ENCODE measurements at regions not wholly inside any gene's neighbourhood (a gene's known extent, or its start where the extent isn't known, plus 50 kb on each side); places are given as distances from the start of the nearest gene placed in this dataset.
"Not testable (repeated sequence)": the region's sequence is repeated elsewhere in the genome, so short reads cannot be mapped to it uniquely, and the experiment has no call there.

GRCh38 chr12:111249757-111250156, 119.1 kb downstream of the PHETA1 start:
- H3K4me1 ChIP-seq (ENCODE audit: control insufficient read depth, insufficient read depth, low read length) = no peaks in the 10 kb centered on the region
- DNase-seq = no peak
- no peak overlapping the region for H3K27ac ChIP-seq (ENCODE audit: low read length)
- H3K36me3 ChIP-seq (ENCODE audit: control insufficient read depth, insufficient read depth, low read length) = no peaks in the 10 kb centered on the region
- no peaks in the 10 kb centered on the region for H3K9me3 ChIP-seq (ENCODE audit: control insufficient read depth, low read depth, low read length)
- WGBS (ENCODE audit: insufficient coverage, low lambda C conversion rate) = no CpG with 5 or more reads among the region's 6 CpGs
- no peak overlapping the region for H3K4me3 ChIP-seq (ENCODE audit: low read length)
- H3K27me3 ChIP-seq (ENCODE audit: control insufficient read depth, insufficient read depth, low read length) = no peaks in the 10 kb centered on the region

- no peak overlapping the region for H3K4me3 ChIP-seq (ENCODE audit: low read length)
- WGBS (ENCODE audit: insufficient coverage, low lambda C conversion rate) = no CpG with 5 or more reads among the region's 10 CpGs
- no peaks in the 10 kb centered on the region for H3K9me3 ChIP-seq (ENCODE audit: control insufficient read depth, low read depth, low read length)
- H3K4me1 ChIP-seq (ENCODE audit: control insufficient read depth, insufficient read depth, low read length) = no peaks in the 10 kb centered on the region
- no peak for DNase-seq
- H3K27ac ChIP-seq (ENCODE audit: low read length) = no peak overlapping the region
- no peaks in the 10 kb centered on the region for H3K36me3 ChIP-seq (ENCODE audit: control insufficient read depth, insufficient read depth, low read length)
- H3K27me3 ChIP-seq (ENCODE audit: control insufficient read depth, insufficient read depth, low read length) = no peaks in the 10 kb centered on the region
These were observed 119.9 kb downstream of the PHETA1 start for GRCh38 chr12:111249018-111249370.

GRCh38 chr12:111248236-111249017, 120.5 kb downstream of the PHETA1 start:
- no peaks in the 10 kb centered on the region for H3K36me3 ChIP-seq (ENCODE audit: control insufficient read depth, insufficient read depth, low read length)
- no peak overlapping the region for H3K4me3 ChIP-seq (ENCODE audit: low read length)
- no peak for DNase-seq
- H3K9me3 ChIP-seq (ENCODE audit: control insufficient read depth, low read depth, low read length) = no peaks in the 10 kb centered on the region
- H3K27ac ChIP-seq (ENCODE audit: low read length) = no peak overlapping the region
- WGBS (ENCODE audit: insufficient coverage, low lambda C conversion rate) = no CpG with 5 or more reads among the region's 13 CpGs
- H3K4me1 ChIP-seq (ENCODE audit: control insufficient read depth, insufficient read depth, low read length) = no peaks in the 10 kb centered on the region
- no peaks in the 10 kb centered on the region for H3K27me3 ChIP-seq (ENCODE audit: control insufficient read depth, insufficient read depth, low read length)

- Histone ChIP-seq H3K9me3 (ENCODE audit: control insufficient read depth, low read depth, low read length) (no peaks in the 10 kb centered on the region), H3K27ac (ENCODE audit: low read length) (no peak overlapping the region), H3K27me3 (ENCODE audit: control insufficient read depth, insufficient read depth, low read length) (no peaks in the 10 kb centered on the region), H3K4me1 (ENCODE audit: control insufficient read depth, insufficient read depth, low read length) (no peaks in the 10 kb centered on the region), H3K36me3 (ENCODE audit: control insufficient read depth, insufficient read depth, low read length) (no peaks in the 10 kb centered on the region), H3K4me3 (ENCODE audit: low read length) (no peak overlapping the region)
- WGBS (ENCODE audit: insufficient coverage, low lambda C conversion rate) = 100% methylated on average over 1 of the region's 17 CpGs
- DNase-seq = no peak
These were observed 121.7 kb downstream of the PHETA1 start for GRCh38 chr12:111247083-111247783.

- 100% methylated on average over 1 of the region's 7 CpGs for WGBS (ENCODE audit: insufficient coverage, low lambda C conversion rate)
These were observed 122.4 kb downstream of the PHETA1 start for GRCh38 chr12:111246477-111247011.

GRCh38 chr12:111245701-111246476, 123.0 kb downstream of the PHETA1 start:
- no peak for DNase-seq
- Histone ChIP-seq H3K9me3 (ENCODE audit: control insufficient read depth, low read depth, low read length) (no peaks in the 10 kb centered on the region), H3K4me3 (ENCODE audit: low read length) (no peak overlapping the region), H3K27ac (ENCODE audit: low read length) (no peak overlapping the region), H3K27me3 (ENCODE audit: control insufficient read depth, insufficient read depth, low read length) (no peaks in the 10 kb centered on the region), H3K36me3 (ENCODE audit: control insufficient read depth, insufficient read depth, low read length) (no peaks in the 10 kb centered on the region), H3K4me1 (ENCODE audit: control insufficient read depth, insufficient read depth, low read length) (no peaks in the 10 kb centered on the region)
- WGBS (ENCODE audit: insufficient coverage, low lambda C conversion rate) = no CpG with 5 or more reads among the region's 12 CpGs

More at GRCh38 chr12:111246477-111247011, 122.4 kb downstream of the PHETA1 start:
- no peak for DNase-seq
- H3K27ac ChIP-seq (ENCODE audit: low read length) = no peak overlapping the region
- no peaks in the 10 kb centered on the region for H3K27me3 ChIP-seq (ENCODE audit: control insufficient read depth, insufficient read depth, low read length)
- no peaks in the 10 kb centered on the region for H3K9me3 ChIP-seq (ENCODE audit: control insufficient read depth, low read depth, low read length)
- H3K4me1 ChIP-seq (ENCODE audit: control insufficient read depth, insufficient read depth, low read length) = no peaks in the 10 kb centered on the region
- no peak overlapping the region for H3K4me3 ChIP-seq (ENCODE audit: low read length)
- H3K36me3 ChIP-seq (ENCODE audit: control insufficient read depth, insufficient read depth, low read length) = no peaks in the 10 kb centered on the region

GRCh38 chr12:111244673-111245072, 124.2 kb downstream of the PHETA1 start:
- Histone ChIP-seq H3K27me3 (ENCODE audit: control insufficient read depth, insufficient read depth, low read length) (peaks cover 5% of the 10 kb centered on the region), H3K27ac (ENCODE audit: low read length) (no peak overlapping the region), H3K36me3 (ENCODE audit: control insufficient read depth, insufficient read depth, low read length) (no peaks in the 10 kb centered on the region), H3K9me3 (ENCODE audit: control insufficient read depth, low read depth, low read length) (no peaks in the 10 kb centered on the region), H3K4me3 (ENCODE audit: low read length) (no peak overlapping the region), H3K4me1 (ENCODE audit: control insufficient read depth, insufficient read depth, low read length) (no peaks in the 10 kb centered on the region)
- no peak for DNase-seq

- not testable (repeated sequence) for DNase-seq; H3K4me3 ChIP-seq (ENCODE audit: low read length); H3K4me1 ChIP-seq (ENCODE audit: control insufficient read depth, insufficient read depth, low read length); H3K9me3 ChIP-seq (ENCODE audit: control insufficient read depth, low read depth, low read length); H3K27me3 ChIP-seq (ENCODE audit: control insufficient read depth, insufficient read depth, low read length); H3K36me3 ChIP-seq (ENCODE audit: control insufficient read depth, insufficient read depth, low read length); H3K27ac ChIP-seq (ENCODE audit: low read length)
- WGBS (ENCODE audit: insufficient coverage, low lambda C conversion rate) = no CpG with 5 or more reads among the region's 1 CpG
These were observed 126.1 kb downstream of the PHETA1 start for GRCh38 chr12:111242817-111243216.

- peaks cover 6% of the 10 kb centered on the region for H3K27me3 ChIP-seq (ENCODE audit: control insufficient read depth, insufficient read depth, low read length)
- H3K9me3 ChIP-seq (ENCODE audit: control insufficient read depth, low read depth, low read length) = no peaks in the 10 kb centered on the region
- no peaks in the 10 kb centered on the region for H3K36me3 ChIP-seq (ENCODE audit: control insufficient read depth, insufficient read depth, low read length)
- H3K4me3 ChIP-seq (ENCODE audit: low read length) = no peak overlapping the region
- no peak for DNase-seq
- no peak overlapping the region for H3K27ac ChIP-seq (ENCODE audit: low read length)
- no CpG with 5 or more reads among the region's 7 CpGs for WGBS (ENCODE audit: insufficient coverage, low lambda C conversion rate)
- no peaks in the 10 kb centered on the region for H3K4me1 ChIP-seq (ENCODE audit: control insufficient read depth, insufficient read depth, low read length)
These were observed 126.7 kb downstream of the PHETA1 start for GRCh38 chr12:111242184-111242583.

GRCh38 chr12:111240374-111240773, 128.5 kb downstream of the PHETA1 start:
- Histone ChIP-seq H3K36me3 (ENCODE audit: control insufficient read depth, insufficient read depth, low read length) (no peaks in the 10 kb centered on the region), H3K27me3 (ENCODE audit: control insufficient read depth, insufficient read depth, low read length) (peaks cover 6% of the 10 kb centered on the region), H3K9me3 (ENCODE audit: control insufficient read depth, low read depth, low read length) (no peaks in the 10 kb centered on the region), H3K27ac (ENCODE audit: low read length) (no peak overlapping the region), H3K4me1 (ENCODE audit: control insufficient read depth, insufficient read depth, low read length) (no peaks in the 10 kb centered on the region), H3K4me3 (ENCODE audit: low read length) (no peak overlapping the region)
- WGBS (ENCODE audit: insufficient coverage, low lambda C conversion rate) = no CpG with 5 or more reads among the region's 4 CpGs
- no peak for DNase-seq

All from large intestine (tissue), 3 donors.